Stimulated activated CD4-positive, alpha-beta T cell treated with anti-CD3 and anti-CD28 coated beads, Interleukin-12 subunit alpha, Interleukin-12 subunit beta, amount 100 ng/mL, for 48 hours (primary cell): ENCODE measurements at regions not wholly inside any gene's neighbourhood (a gene's known extent, or its start where the extent isn't known, plus 50 kb on each side); places are given as distances from the start of the nearest gene placed in this dataset.

ENCODE experiments used
- DNase-seq, 3 donors: peaks; one replicate each; pipeline ENCODE4 v3.0.0-alpha.2; 2020; ENCODE audit warnings: low read depth in 2 of 3, low spot score in 1 of 3

GRCh38 chr18:29018976-29019375 is 842.0 kb upstream of the CDH2 start:
- DNase-seq, result no peak

- DNase-seq, result no peak
Observed at GRCh38 chr18:29012883-29013465, 836.0 kb upstream of the CDH2 start.

- no peak for DNase-seq
Observed at GRCh38 chr18:29012364-29012763, 835.4 kb upstream of the CDH2 start.

- no peak for DNase-seq
Observed at GRCh38 chr18:29009250-29009803, 832.4 kb upstream of the CDH2 start.

GRCh38 chr18:29008809-29009208 is 831.9 kb upstream of the CDH2 start:
- DNase-seq, result no peak

- DNase-seq, result no peak
Observed at GRCh38 chr18:29007986-29008654, 831.2 kb upstream of the CDH2 start.

GRCh38 chr18:29004921-29005320 is 828.0 kb upstream of the CDH2 start:
- DNase-seq, result no peak

- no peak for DNase-seq
Observed at GRCh38 chr18:29003194-29003593, 826.3 kb upstream of the CDH2 start.

GRCh38 chr18:29002747-29003146 is 825.8 kb upstream of the CDH2 start:
- DNase-seq, result no peak

- no peak for DNase-seq
Observed at GRCh38 chr18:28999726-29000125, 822.8 kb upstream of the CDH2 start.

- no peak for DNase-seq
Observed at GRCh38 chr18:28995319-28995718, 818.4 kb upstream of the CDH2 start.

GRCh38 chr18:28984731-28985130 is 807.8 kb upstream of the CDH2 start:
- no peak for DNase-seq

- DNase-seq, result no peak
Observed at GRCh38 chr18:28974504-28974903, 797.6 kb upstream of the CDH2 start.

GRCh38 chr18:28973324-28973723 is 796.4 kb upstream of the CDH2 start:
- no peak for DNase-seq

GRCh38 chr18:28972333-28972907 is 795.5 kb upstream of the CDH2 start:
- DNase-seq, result no peak

- no peak for DNase-seq
Observed at GRCh38 chr18:28963481-28963880, 786.6 kb upstream of the CDH2 start.

GRCh38 chr18:28961669-28962228 is 784.8 kb upstream of the CDH2 start:
- no peak for DNase-seq

- DNase-seq, result no peak
Observed at GRCh38 chr18:28960146-28960545, 783.2 kb upstream of the CDH2 start.

GRCh38 chr18:28952339-28952738 is 775.4 kb upstream of the CDH2 start:
- no peak for DNase-seq

- DNase-seq, result no peak
Observed at GRCh38 chr18:28947900-28948299, 771.0 kb upstream of the CDH2 start.

GRCh38 chr18:28946471-28946870 is 769.5 kb upstream of the CDH2 start:
- DNase-seq, result no peak

GRCh38 chr18:28922936-28923335 is 746.0 kb upstream of the CDH2 start:
- DNase-seq, result no peak
